Bronchial epithelial cell (primary cell): ENCODE measurements at regions not wholly inside any gene's neighbourhood (a gene's known extent, or its start where the extent isn't known, plus 50 kb on each side); places are given as distances from the start of the nearest gene placed in this dataset.

Experiments
- DNase-seq: peaks from one replicate; pipeline ENCODE4 v3.0.0-alpha.2; 2010; ENCODE audit warnings: low read depth
- FAIRE-seq: peaks from 2 replicates; lab custom pipeline; 2011; peaks lifted over from hg19 to GRCh38; lab: Jason Lieb, UNC
- H3K27me3 ChIP-seq: 2 replicates; pipeline ENCODE4 v1.5.1; 2011; ENCODE audit warnings: low read length; ENCODE audit not compliant: control insufficient read depth, insufficient read depth
- H3K36me3 ChIP-seq: 2 replicates; pipeline ENCODE4 v1.5.1; 2011; ENCODE audit warnings: low read length; ENCODE audit not compliant: control insufficient read depth, insufficient read depth
- H3K4me3 ChIP-seq: 2 replicates; pipeline ENCODE4 v1.5.1; 2011; ENCODE audit warnings: mild to moderate bottlenecking, low read depth, low read length, control low read depth
- CTCF ChIP-seq: IDR thresholded peaks from 2 replicates; pipeline ENCODE4 v1.5.1; 2011; ENCODE audit warnings: mild to moderate bottlenecking, moderate library complexity, low read length, control low read depth, inconsistent platforms; ENCODE audit not compliant: insufficient read depth, severe bottlenecking

GRCh38 chr11:41842673-41843072 lies 383.2 kb upstream of the LRRC4C start:
- no peak for TF ChIP-seq CTCF
- FAIRE-seq = no peak

GRCh38 chr11:41845066-41845465 lies 385.6 kb upstream of the LRRC4C start:
- H3K4me3 ChIP-seq = no peak overlapping the region
- no peak for DNase-seq
- H3K27me3 ChIP-seq = no peaks in the 10 kb centered on the region
- no peak for FAIRE-seq
- TF ChIP-seq CTCF = no peak
- H3K36me3 ChIP-seq = no peaks in the 10 kb centered on the region

More at GRCh38 chr11:41842673-41843072, 383.2 kb upstream of the LRRC4C start:
- no peaks in the 10 kb centered on the region for H3K27me3 ChIP-seq
- no peak overlapping the region for H3K4me3 ChIP-seq
- H3K36me3 ChIP-seq = no peaks in the 10 kb centered on the region
- DNase-seq = no peak

- Histone ChIP-seq H3K36me3 (no peaks in the 10 kb centered on the region), H3K4me3 (no peak overlapping the region), H3K27me3 (no peaks in the 10 kb centered on the region)
- no peak for FAIRE-seq
- no peak for TF ChIP-seq CTCF
- DNase-seq = no peak
Observed at GRCh38 chr11:41848349-41848748, 388.9 kb upstream of the LRRC4C start.

GRCh38 chr11:41849250-41849649 lies 389.8 kb upstream of the LRRC4C start:
- no peak for DNase-seq

GRCh38 chr11:41851743-41852142 lies 392.3 kb upstream of the LRRC4C start:
- TF ChIP-seq CTCF = no peak
- DNase-seq = no peak
- FAIRE-seq = no peak
- H3K4me3 ChIP-seq = no peak overlapping the region
- H3K36me3 ChIP-seq = no peaks in the 10 kb centered on the region
- H3K27me3 ChIP-seq = no peaks in the 10 kb centered on the region

More at GRCh38 chr11:41849250-41849649, 389.8 kb upstream of the LRRC4C start:
- TF ChIP-seq CTCF = no peak
- no peak for FAIRE-seq
- Histone ChIP-seq H3K36me3 (no peaks in the 10 kb centered on the region), H3K4me3 (no peak overlapping the region), H3K27me3 (no peaks in the 10 kb centered on the region)

GRCh38 chr11:41861838-41862237 lies 402.4 kb upstream of the LRRC4C start:
- no peaks in the 10 kb centered on the region for H3K36me3 ChIP-seq
- FAIRE-seq = no peak
- H3K4me3 ChIP-seq = no peak overlapping the region
- no peak for DNase-seq
- TF ChIP-seq CTCF = no peak
- peaks cover 1% of the 10 kb centered on the region for H3K27me3 ChIP-seq
